ENCODE measurements at regions not wholly inside any gene's neighbourhood (a gene's known extent, or its start where the extent isn't known, plus 50 kb on each side); places are given as distances from the start of the nearest gene placed in this dataset.

GRCh38 chr20:24118441-24119175 lies 130.0 kb upstream of the GGTLC1 start:
- TF ChIP-seq CTCF (IDR thresholded peaks at IDR 0.05) = no peak
- TF ChIP-seq POLR2A (IDR thresholded peaks at IDR 0.05) = no peak
